ENCODE measurements at regions not wholly inside any gene's neighbourhood (a gene's known extent, or its start where the extent isn't known, plus 50 kb on each side); places are given as distances from the start of the nearest gene placed in this dataset.

DNA sequence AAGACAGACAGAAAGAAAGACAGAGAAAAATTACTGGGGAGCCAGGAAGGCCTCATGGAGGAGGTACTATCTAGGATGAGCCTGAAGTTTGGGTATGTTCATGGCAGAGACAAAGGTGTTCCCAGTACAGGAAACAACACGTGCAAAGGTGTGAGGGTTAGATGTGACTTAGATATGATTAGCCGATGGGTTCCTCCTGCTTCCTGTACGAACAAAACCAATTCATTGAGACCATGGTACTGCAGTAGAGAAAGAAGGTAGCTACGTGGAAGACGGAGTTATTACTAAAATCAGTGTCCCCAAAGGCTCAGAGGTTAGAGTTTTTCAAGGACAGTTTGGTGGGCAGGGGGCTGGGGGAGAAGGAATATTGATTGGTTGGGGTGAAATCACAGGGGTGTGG is 55.2 kb upstream of the CHST3 start:
- H3K56ac ChIP-seq (ENCODE audit: insufficient read length, low read depth, low read length), result no peak overlapping the region

More for the DNA sequence above, 55.2 kb upstream of the CHST3 start:
- WGBS (ENCODE audit: extremely low coverage, insufficient read length, low lambda C conversion rate), result no CpG with 5 or more reads among the region's 5 CpGs
- Histone ChIP-seq H2AK5ac (ENCODE audit: insufficient read length, low read length) (no peak overlapping the region), H4K20me1 (ENCODE audit: control insufficient read depth, insufficient read depth, insufficient read length) (no peaks in the 10 kb centered on the region), H3K14ac (ENCODE audit: insufficient read depth, low read length) (no peak overlapping the region), H2BK120ac (ENCODE audit: low read depth, low read length, poor library complexity, severe bottlenecking) (no peak overlapping the region), H3K27me3 (ENCODE audit: insufficient read depth, low read length) (no peaks in the 10 kb centered on the region), H3K27ac (ENCODE audit: insufficient read length, low read depth, low read length) (no peak overlapping the region), H3K23me2 (ENCODE audit: insufficient read length, low read depth, low read length, poor library complexity, severe bottlenecking) (no peaks in the 10 kb centered on the region), H4K8ac (replicated peaks; ENCODE audit: insufficient read length, low read depth, low read length) (no peak overlapping the region), H2BK15ac (ENCODE audit: low read depth, low read length) (no peak overlapping the region), H3K79me2 (ENCODE audit: insufficient read depth, low read length) (no peaks in the 10 kb centered on the region), H3K79me1 (ENCODE audit: insufficient read depth, low read depth, low read length, poor library complexity, severe bottlenecking) (no peaks in the 10 kb centered on the region), H2AFZ (ENCODE audit: low read length) (no peak overlapping the region), H2BK20ac (ENCODE audit: low read depth, low read length, poor library complexity, severe bottlenecking) (no peak overlapping the region), H3K9me3 (ENCODE audit: control insufficient read depth, low read depth, low read length) (no peaks in the 10 kb centered on the region), H2BK5ac (ENCODE audit: insufficient read length, low read length) (no peak overlapping the region), H3K18ac (ENCODE audit: insufficient read length, low read depth, low read length) (no peak overlapping the region), H4K91ac (ENCODE audit: insufficient read length, low read depth, low read length) (no peak overlapping the region), H4K5ac (ENCODE audit: insufficient read length, low read depth, low read length) (no peak overlapping the region), H3K4me1 (ENCODE audit: insufficient read depth, low read length) (no peaks in the 10 kb centered on the region), H3K4me2 (ENCODE audit: insufficient read depth, insufficient read length, low read length) (no peak overlapping the region), H3K23ac (ENCODE audit: insufficient read length, low read depth, low read length) (no peak overlapping the region), H3T11ph (ENCODE audit: low read length) (no peak overlapping the region), H3K4ac (ENCODE audit: low read depth, low read length) (no peak overlapping the region), H2BK12ac (ENCODE audit: insufficient read length, low read depth, low read length) (no peak overlapping the region), H3K9ac (ENCODE audit: extremely low read depth, insufficient read length, low read length) (no peak overlapping the region)
- TF ChIP-seq, protein P1, sequence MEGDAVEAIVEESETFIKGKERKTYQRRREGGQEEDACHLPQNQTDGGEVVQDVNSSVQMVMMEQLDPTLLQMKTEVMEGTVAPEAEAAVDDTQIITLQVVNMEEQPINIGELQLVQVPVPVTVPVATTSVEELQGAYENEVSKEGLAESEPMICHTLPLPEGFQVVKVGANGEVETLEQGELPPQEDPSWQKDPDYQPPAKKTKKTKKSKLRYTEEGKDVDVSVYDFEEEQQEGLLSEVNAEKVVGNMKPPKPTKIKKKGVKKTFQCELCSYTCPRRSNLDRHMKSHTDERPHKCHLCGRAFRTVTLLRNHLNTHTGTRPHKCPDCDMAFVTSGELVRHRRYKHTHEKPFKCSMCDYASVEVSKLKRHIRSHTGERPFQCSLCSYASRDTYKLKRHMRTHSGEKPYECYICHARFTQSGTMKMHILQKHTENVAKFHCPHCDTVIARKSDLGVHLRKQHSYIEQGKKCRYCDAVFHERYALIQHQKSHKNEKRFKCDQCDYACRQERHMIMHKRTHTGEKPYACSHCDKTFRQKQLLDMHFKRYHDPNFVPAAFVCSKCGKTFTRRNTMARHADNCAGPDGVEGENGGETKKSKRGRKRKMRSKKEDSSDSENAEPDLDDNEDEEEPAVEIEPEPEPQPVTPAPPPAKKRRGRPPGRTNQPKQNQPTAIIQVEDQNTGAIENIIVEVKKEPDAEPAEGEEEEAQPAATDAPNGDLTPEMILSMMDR (conservative IDR thresholded peaks at IDR 0.05), result no peak
- Mint-ChIP-seq H3K9me3 (no peaks in the 10 kb centered on the region; a peak in 1 of 5 replicates), H3K27me3 (ENCODE audit: low read depth) (peaks cover 9% of the 10 kb centered on the region), H3K27ac (no peak overlapping the region), H3K36me3 (ENCODE audit: insufficient read depth in 1 of 3, low read depth in 3 of 3) (no peaks in the 10 kb centered on the region), H3K4me1 (peaks cover 5% of the 10 kb centered on the region in 2 experiments), H3K4me3 (no peak overlapping the region)
- no peak for DNase-seq
